ENCODE measurements at regions not wholly inside any gene's neighbourhood (a gene's known extent, or its start where the extent isn't known, plus 50 kb on each side); places are given as distances from the start of the nearest gene placed in this dataset.

DNA sequence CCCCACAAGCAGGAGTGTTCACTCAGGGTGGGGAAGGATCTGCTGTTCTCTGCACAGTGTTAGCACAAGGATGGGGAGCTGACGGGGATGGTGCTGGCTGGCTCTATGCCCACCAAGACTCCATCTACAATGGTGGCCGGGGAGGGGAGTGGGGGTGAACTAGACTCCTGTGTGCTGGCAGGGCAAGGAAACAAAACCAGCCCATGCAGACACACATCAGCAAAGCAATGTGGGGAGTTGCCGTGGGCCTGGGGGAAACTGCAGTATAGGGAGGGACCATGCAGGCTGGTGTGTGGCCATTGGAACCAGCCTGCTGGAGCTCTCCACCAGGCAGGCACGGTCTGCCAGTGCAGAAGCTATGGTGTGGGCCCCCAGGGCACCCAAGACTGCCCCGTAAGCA lies 195.1 kb downstream of the PWWP3B start (continued):
- TF ChIP-seq PBX3 (IDR thresholded peaks at IDR 0.05) (no peak), CHD4 (IDR thresholded peaks at IDR 0.05; ENCODE audit: borderline replicate concordance) (no peak), NR3C1 (IDR thresholded peaks at IDR 0.05) (no peak), SMC3 (IDR thresholded peaks at IDR 0.05) (no peak), HOXB13 (CRISPR knock-in tag; IDR thresholded peaks at IDR 0.05; ENCODE audit: low read depth) (no peak)

GRCh38 chrX:106378616-106379015 lies 210.5 kb downstream of the PWWP3B start:
- no peak for DNase-seq (ENCODE audit: low read depth in 1 of 2, low spot score in 1 of 2)
- no peak overlapping the region for H3K27ac ChIP-seq
- WGBS (ENCODE audit: missing lambda C conversion rate), result 10% methylated on average over 1 of the region's 1 CpG
- ATAC-seq, result no peak
- no peak for FAIRE-seq
- no peak overlapping the region for H3K4me3 ChIP-seq
- TF ChIP-seq KDM5A (IDR thresholded peaks at IDR 0.05) (no peak), HDAC2 (IDR thresholded peaks at IDR 0.05) (no peak), FOSL2 (IDR thresholded peaks at IDR 0.05) (no peak), FOSL2 (CRISPR knock-in tag; IDR thresholded peaks at IDR 0.05) (no peak)
- no peaks in the 10 kb centered on the region for H3K4me1 ChIP-seq
- CTCF ChIA-PET, result no interaction called here
- H3K9me3 ChIP-seq, result no peaks in the 10 kb centered on the region
- H3K4me2 ChIP-seq, result no peak overlapping the region
- POLR2A ChIA-PET, result no interaction called here

DNA sequence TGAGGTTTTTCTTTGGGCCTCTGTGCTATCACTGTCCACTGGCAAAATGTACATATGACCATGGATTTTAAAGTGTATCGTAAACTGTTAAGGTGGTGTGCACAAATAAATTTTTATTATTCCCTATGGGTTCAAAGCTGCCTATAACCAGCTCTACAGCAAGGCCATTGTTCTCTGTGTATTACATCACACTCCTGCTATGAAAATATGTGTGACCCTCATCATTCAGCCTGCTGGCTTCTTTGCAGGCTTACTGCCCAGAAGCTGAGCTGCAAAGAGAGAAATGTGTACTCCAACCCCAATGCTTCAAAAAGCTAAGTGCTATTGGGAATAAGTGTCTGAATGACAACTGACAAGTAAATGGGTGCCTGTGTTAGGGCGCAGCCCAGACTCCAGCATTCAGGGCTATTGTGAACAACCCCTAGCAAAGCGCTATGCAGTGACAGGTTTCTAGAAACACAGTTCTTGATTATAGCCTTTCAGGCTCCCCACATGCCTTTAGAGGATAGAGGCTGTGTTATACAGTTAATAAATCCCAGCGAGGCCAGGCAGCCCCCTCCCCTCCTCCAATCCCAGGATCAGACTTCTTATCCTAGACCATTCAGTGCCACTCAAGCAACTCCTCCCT lies 220.4 kb upstream of the RADX start:
- DNase-seq (ENCODE audit: low read depth in 1 of 2, low spot score in 1 of 2) (no peak), ATAC-seq (no peak), FAIRE-seq (no peak)
- TF ChIP-seq HES2 (IDR thresholded peaks at IDR 0.05), result no peak
- TF ChIP-seq, protein P1, sequence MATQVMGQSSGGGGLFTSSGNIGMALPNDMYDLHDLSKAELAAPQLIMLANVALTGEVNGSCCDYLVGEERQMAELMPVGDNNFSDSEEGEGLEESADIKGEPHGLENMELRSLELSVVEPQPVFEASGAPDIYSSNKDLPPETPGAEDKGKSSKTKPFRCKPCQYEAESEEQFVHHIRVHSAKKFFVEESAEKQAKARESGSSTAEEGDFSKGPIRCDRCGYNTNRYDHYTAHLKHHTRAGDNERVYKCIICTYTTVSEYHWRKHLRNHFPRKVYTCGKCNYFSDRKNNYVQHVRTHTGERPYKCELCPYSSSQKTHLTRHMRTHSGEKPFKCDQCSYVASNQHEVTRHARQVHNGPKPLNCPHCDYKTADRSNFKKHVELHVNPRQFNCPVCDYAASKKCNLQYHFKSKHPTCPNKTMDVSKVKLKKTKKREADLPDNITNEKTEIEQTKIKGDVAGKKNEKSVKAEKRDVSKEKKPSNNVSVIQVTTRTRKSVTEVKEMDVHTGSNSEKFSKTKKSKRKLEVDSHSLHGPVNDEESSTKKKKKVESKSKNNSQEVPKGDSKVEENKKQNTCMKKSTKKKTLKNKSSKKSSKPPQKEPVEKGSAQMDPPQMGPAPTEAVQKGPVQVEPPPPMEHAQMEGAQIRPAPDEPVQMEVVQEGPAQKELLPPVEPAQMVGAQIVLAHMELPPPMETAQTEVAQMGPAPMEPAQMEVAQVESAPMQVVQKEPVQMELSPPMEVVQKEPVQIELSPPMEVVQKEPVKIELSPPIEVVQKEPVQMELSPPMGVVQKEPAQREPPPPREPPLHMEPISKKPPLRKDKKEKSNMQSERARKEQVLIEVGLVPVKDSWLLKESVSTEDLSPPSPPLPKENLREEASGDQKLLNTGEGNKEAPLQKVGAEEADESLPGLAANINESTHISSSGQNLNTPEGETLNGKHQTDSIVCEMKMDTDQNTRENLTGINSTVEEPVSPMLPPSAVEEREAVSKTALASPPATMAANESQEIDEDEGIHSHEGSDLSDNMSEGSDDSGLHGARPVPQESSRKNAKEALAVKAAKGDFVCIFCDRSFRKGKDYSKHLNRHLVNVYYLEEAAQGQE (IDR thresholded peaks at IDR 0.05), result no peak
- Histone ChIP-seq H3K9me3 (no peaks in the 10 kb centered on the region), H3K27ac (no peak overlapping the region), H3K4me2 (no peak overlapping the region), H3K4me1 (no peaks in the 10 kb centered on the region), H3K4me3 (no peak overlapping the region)
- POLR2A ChIA-PET, result no interaction called here
- CTCF ChIA-PET, result no interaction called here
- 3% methylated on average over 4 of the region's 4 CpGs for WGBS (ENCODE audit: missing lambda C conversion rate)

GRCh38 chrX:106392346-106392745 lies 219.4 kb upstream of the RADX start:
- Histone ChIP-seq H3K27ac (no peak overlapping the region), H3K9me3 (no peaks in the 10 kb centered on the region), H3K4me1 (no peaks in the 10 kb centered on the region), H3K4me2 (no peak overlapping the region), H3K4me3 (no peak overlapping the region)
- POLR2A ChIA-PET, result no interaction called here
- no peak for ATAC-seq
- CTCF ChIA-PET, result interaction anchor here (0.5 kb wide), 1 partner anchor 1014 kb away, joined by 4 read pairs; no protein-coding TSS in a partner anchor
- no peak for FAIRE-seq
- no peak for DNase-seq (ENCODE audit: low read depth in 1 of 2, low spot score in 1 of 2)
- no CpG with 5 or more reads among the region's 1 CpG for WGBS (ENCODE audit: missing lambda C conversion rate)
- TF ChIP-seq ZC3H11A (IDR thresholded peaks at IDR 0.05) (no peak), TP53 (CRISPR knock-in tag; IDR thresholded peaks at IDR 0.05) (no peak), EP300 (IDR thresholded peaks at IDR 0.05) (no peak), NPAS2 (CRISPR knock-in tag; IDR thresholded peaks at IDR 0.05; ENCODE audit: borderline replicate concordance) (no peak), HOXB13 (CRISPR knock-in tag; IDR thresholded peaks at IDR 0.05; ENCODE audit: low read depth) (no peak), MAZ (IDR thresholded peaks at IDR 0.05; ENCODE audit: borderline replicate concordance, low read depth, low read length) (no peak), MAFK (IDR thresholded peaks at IDR 0.05; ENCODE audit: partially characterized antibody) (no peak), CBX2 (IDR thresholded peaks at IDR 0.05; ENCODE audit: borderline replicate concordance, low read depth) (no peak), PBX3 (IDR thresholded peaks at IDR 0.05) (no peak)
